ENCODE measurements at regions not wholly inside any gene's neighbourhood (a gene's known extent, or its start where the extent isn't known, plus 50 kb on each side); places are given as distances from the start of the nearest gene placed in this dataset.
A peak's percentile ranks its signal among the peaks of the same experiment; 100 is the strongest.

- DNase-seq: peak; percentile 54
Observed at GRCh38 chr17:74089869-74090464, 113.5 kb upstream of the RPL38 start.

- DNase-seq: no peak
Observed at GRCh38 chr17:74094651-74095050, 108.8 kb upstream of the RPL38 start.

GRCh38 chr17:74096456-74096855 is 107.0 kb upstream of the RPL38 start:
- no peak for DNase-seq

- DNase-seq: no peak
Observed at GRCh38 chr17:74097450-74098135, 105.9 kb upstream of the RPL38 start.

GRCh38 chr17:74098136-74099024 is 105.1 kb upstream of the RPL38 start:
- DNase-seq: no peak

GRCh38 chr17:74099442-74100340 is 103.8 kb upstream of the RPL38 start:
- DNase-seq: no peak

GRCh38 chr17:74104921-74105320 is 98.6 kb upstream of the RPL38 start:
- no peak for DNase-seq

GRCh38 chr17:74107107-74107506 is 96.4 kb upstream of the RPL38 start:
- no peak for DNase-seq

GRCh38 chr17:74108126-74108705 is 95.3 kb upstream of the RPL38 start:
- no peak for DNase-seq

GRCh38 chr17:74110467-74110866 is 93.0 kb upstream of the RPL38 start:
- DNase-seq: no peak

- DNase-seq: no peak
Observed at GRCh38 chr17:74113326-74113725, 90.2 kb upstream of the RPL38 start.

- DNase-seq: no peak
Observed at GRCh38 chr17:74113952-74114351, 89.5 kb upstream of the RPL38 start.

- DNase-seq: no peak
Observed at GRCh38 chr17:74114881-74115470, 88.5 kb upstream of the RPL38 start.

GRCh38 chr17:74115586-74115985 is 87.9 kb upstream of the RPL38 start:
- no peak for DNase-seq

- peak; percentile 41 for DNase-seq
Observed at GRCh38 chr17:74116087-74116717, 87.3 kb upstream of the RPL38 start.

- no peak for DNase-seq
Observed at GRCh38 chr17:74117087-74117698, 86.3 kb upstream of the RPL38 start.

- DNase-seq: no peak
Observed at GRCh38 chr17:74117999-74118421, 85.5 kb upstream of the RPL38 start.

- no peak for DNase-seq
Observed at GRCh38 chr17:74118504-74118903, 85.0 kb upstream of the RPL38 start.

- no peak for DNase-seq
Observed at GRCh38 chr17:74119049-74119580, 84.4 kb upstream of the RPL38 start.

- no peak for DNase-seq
Observed at GRCh38 chr17:74119965-74120364, 83.5 kb upstream of the RPL38 start.
